Tibial artery (tissue), 4 donors: ENCODE measurements at regions not wholly inside any gene's neighbourhood (a gene's known extent, or its start where the extent isn't known, plus 50 kb on each side); places are given as distances from the start of the nearest gene placed in this dataset.
A peak's percentile ranks its signal among the peaks of the same experiment; 100 is the strongest.

ENCODE experiments used
- DNase-seq, 2 donors: peaks; one replicate each; pipeline ENCODE4 v3.0.0-alpha.2; 2019
- H3K27ac ChIP-seq, 2 donors: fragments of 200-600 bp; sonication (generic) in 1 of 2; 1 replicate in 1 of 2; 2 replicates in 1 of 2; pipeline ENCODE4 v1.5.1; 2018 to 2019; ENCODE audit warnings: mild to moderate bottlenecking in 1 of 2
- H3K27me3 ChIP-seq, 2 donors: fragments of 200-600 bp; sonication (generic) in 1 of 2; one replicate each; pipeline versions ENCODE4 v1.5.1 to v1.6.0; 2016 to 2019
- H3K36me3 ChIP-seq, 3 donors: fragments of 200-600 bp; sonication (generic) in 2 of 3; one replicate each; pipeline ENCODE4 v1.5.1; 2016 to 2019; ENCODE audit warnings: mild to moderate bottlenecking in 2 of 3
- H3K4me1 ChIP-seq, 4 donors: fragments of 200-600 bp; sonication (generic) in 2 of 4; 1 replicate in 3 of 4; 2 replicates in 1 of 4; pipeline ENCODE4 v1.5.1; 2016 to 2019
- H3K4me3 ChIP-seq, 2 donors: fragments of 200-600 bp; sonication (generic) in 1 of 2; 1 replicate in 1 of 2; 2 replicates in 1 of 2; pipeline ENCODE4 v1.5.1; 2018 to 2019; ENCODE audit warnings: mild to moderate bottlenecking in 2 of 2
- H3K9me3 ChIP-seq, 3 donors: fragments of 200-600 bp; sonication (generic) in 1 of 3; one replicate each; pipeline ENCODE4 v1.5.1; 2016 to 2019
- CTCF ChIP-seq, 2 experiments: fragments of 200-600 bp in 1 of 2; fragments of 450-650 bp in 1 of 2; IDR thresholded peaks; one replicate each; pipeline ENCODE4 v1.5.1; 2017 to 2019; ENCODE audit warnings: antibody characterized with exemption in 2 of 2, mild to moderate bottlenecking in 1 of 2, moderate library complexity in 1 of 2
- intact Hi-C: fragments of 100-400 bp; cut with DNase I; formaldehyde crosslinking; loops from one replicate; pipeline ENCODE4 v1.15.0; 2023; ENCODE audit warnings: low total_unique reads

GRCh38 chr2:2826209-2826551 is 495.1 kb upstream of the MYT1L start:
- TF ChIP-seq CTCF (IDR thresholded peaks at IDR 0.05): no peak
- H3K27me3 ChIP-seq: no peaks in the 10 kb centered on the region
- peaks cover 0 to 5% (median 0%) of the 10 kb centered on the region in 3 donors for H3K9me3 ChIP-seq
- no peaks in the 10 kb centered on the region for H3K4me1 ChIP-seq
- DNase-seq: no peak
- intact Hi-C loops: no loop called here
- H3K36me3 ChIP-seq: no peaks in the 10 kb centered on the region
- H3K4me3 ChIP-seq: no peak overlapping the region
- no peak overlapping the region for H3K27ac ChIP-seq

- no peak for TF ChIP-seq CTCF (IDR thresholded peaks at IDR 0.05)
- no peaks in the 10 kb centered on the region for H3K4me1 ChIP-seq
- no peaks in the 10 kb centered on the region for H3K36me3 ChIP-seq
- no peaks in the 10 kb centered on the region for H3K27me3 ChIP-seq
- intact Hi-C loops: no loop called here
- no peak overlapping the region for H3K4me3 ChIP-seq
- peaks cover 0 to 5% (median 0%) of the 10 kb centered on the region in 3 donors for H3K9me3 ChIP-seq
- peak in 1 of 2 donors; percentile 51 for DNase-seq
- H3K27ac ChIP-seq: no peak overlapping the region
These were observed 494.6 kb upstream of the MYT1L start for GRCh38 chr2:2825516-2826208.

GRCh38 chr2:2825062-2825461 is 494.0 kb upstream of the MYT1L start:
- intact Hi-C loops: no loop called here
- Histone ChIP-seq H3K36me3 (no peaks in the 10 kb centered on the region), H3K27me3 (no peaks in the 10 kb centered on the region), H3K4me1 (no peaks in the 10 kb centered on the region), H3K9me3 (peaks cover 0 to 5% (median 0%) of the 10 kb centered on the region in 3 donors), H3K4me3 (no peak overlapping the region), H3K27ac (no peak overlapping the region)
- no peak for TF ChIP-seq CTCF (IDR thresholded peaks at IDR 0.05)
- DNase-seq: no peak

- no peak for DNase-seq
- Histone ChIP-seq H3K27me3 (no peaks in the 10 kb centered on the region), H3K4me3 (no peak overlapping the region), H3K9me3 (peaks cover 0 to 5% (median 0%) of the 10 kb centered on the region in 3 donors), H3K4me1 (no peaks in the 10 kb centered on the region), H3K27ac (no peak overlapping the region), H3K36me3 (no peaks in the 10 kb centered on the region)
- TF ChIP-seq CTCF (IDR thresholded peaks at IDR 0.05): no peak
- intact Hi-C loops: no loop called here
These were observed 493.5 kb upstream of the MYT1L start for GRCh38 chr2:2824588-2824987.

GRCh38 chr2:2823061-2823753 is 492.1 kb upstream of the MYT1L start:
- intact Hi-C loops: no loop called here
- H3K4me3 ChIP-seq: no peak overlapping the region
- H3K27me3 ChIP-seq: no peaks in the 10 kb centered on the region
- no peak overlapping the region for H3K27ac ChIP-seq
- no peaks in the 10 kb centered on the region for H3K36me3 ChIP-seq
- DNase-seq: no peak
- TF ChIP-seq CTCF (IDR thresholded peaks at IDR 0.05): no peak
- H3K4me1 ChIP-seq: no peaks in the 10 kb centered on the region
- peaks cover 0 to 5% (median 0%) of the 10 kb centered on the region in 3 donors for H3K9me3 ChIP-seq
